Fibroblast of villous mesenchyme (primary cell): ENCODE measurements at regions not wholly inside any gene's neighbourhood (a gene's known extent, or its start where the extent isn't known, plus 50 kb on each side); places are given as distances from the start of the nearest gene placed in this dataset.
A peak's percentile ranks its signal among the peaks of the same experiment; 100 is the strongest.

ENCODE experiments used
- DNase-seq: peaks from one replicate; pipeline ENCODE4 v3.0.0-alpha.2; 2010; ENCODE audit warnings: low read depth
- H3K4me3 ChIP-seq: 2 replicates; pipeline ENCODE4 v1.5.1; 2011; ENCODE audit warnings: low read depth, mild to moderate bottlenecking, low read length
- CTCF ChIP-seq: IDR thresholded peaks from 2 replicates; pipeline ENCODE4 v1.5.1; 2012; ENCODE audit warnings: low read depth, mild to moderate bottlenecking, low read length; ENCODE audit not compliant: insufficient read depth

- H3K4me3 ChIP-seq: no peak overlapping the region
- peak; percentile 62 for DNase-seq
- TF ChIP-seq CTCF: no peak
Measured at GRCh38 chr5:56457887-56458812, 225.0 kb upstream of the ANKRD55 start.

GRCh38 chr5:56456002-56456401 lies 222.9 kb upstream of the ANKRD55 start:
- H3K4me3 ChIP-seq: no peak overlapping the region
- TF ChIP-seq CTCF: no peak
- DNase-seq: no peak

GRCh38 chr5:56455417-56455816 lies 222.3 kb upstream of the ANKRD55 start:
- no peak overlapping the region for H3K4me3 ChIP-seq
- TF ChIP-seq CTCF: no peak
- no peak for DNase-seq

- H3K4me3 ChIP-seq: no peak overlapping the region
- DNase-seq: no peak
- TF ChIP-seq CTCF: no peak
Measured at GRCh38 chr5:56454219-56454862, 221.2 kb upstream of the ANKRD55 start.

- H3K4me3 ChIP-seq: no peak overlapping the region
- no peak for TF ChIP-seq CTCF
- no peak for DNase-seq
Measured at GRCh38 chr5:56451742-56452141, 218.6 kb upstream of the ANKRD55 start.

GRCh38 chr5:56450766-56451165 lies 217.6 kb upstream of the ANKRD55 start:
- DNase-seq: no peak
- TF ChIP-seq CTCF: no peak
- no peak overlapping the region for H3K4me3 ChIP-seq
